H9 (cell line): ENCODE measurements at regions not wholly inside any gene's neighbourhood (a gene's known extent, or its start where the extent isn't known, plus 50 kb on each side); places are given as distances from the start of the nearest gene placed in this dataset.

ENCODE experiments used
- DNase-seq: peaks from one replicate; pipeline ENCODE4 v3.0.0-alpha.2; 2017
- H2AFZ ChIP-seq: one replicate; pipeline ENCODE4 v1.6.1; 2013; ENCODE audit warnings: mild to moderate bottlenecking, low read length, control low read depth, moderate library complexity
- H2AK5ac ChIP-seq: 2 replicates; pipeline ENCODE4 v1.6.1; 2013; ENCODE audit warnings: low read length, control low read depth, mixed read lengths; ENCODE audit not compliant: insufficient read length
- H2BK120ac ChIP-seq: one replicate; pipeline ENCODE4 v1.6.1; 2013; ENCODE audit warnings: low read depth, mild to moderate bottlenecking, low read length, control low read depth, inconsistent platforms; ENCODE audit not compliant: poor library complexity, severe bottlenecking
- H2BK12ac ChIP-seq: 2 replicates; pipeline ENCODE4 v1.6.1; 2013; ENCODE audit warnings: low read length, control low read depth, mixed read lengths, low read depth; ENCODE audit not compliant: insufficient read length
- H2BK15ac ChIP-seq: 2 replicates; pipeline ENCODE4 v1.6.1; 2013; ENCODE audit warnings: low read depth, low read length, control low read depth
- H2BK20ac ChIP-seq: one replicate; pipeline ENCODE4 v1.6.1; 2013; ENCODE audit warnings: low read depth, mild to moderate bottlenecking, low read length, control low read depth, inconsistent platforms; ENCODE audit not compliant: poor library complexity, severe bottlenecking
- H2BK5ac ChIP-seq: 2 replicates; pipeline ENCODE4 v1.6.1; 2013; ENCODE audit warnings: low read length, control low read depth, mixed read lengths; ENCODE audit not compliant: insufficient read length
- H3K14ac ChIP-seq: 2 replicates; pipeline ENCODE4 v1.6.1; 2013; ENCODE audit warnings: low read length, control low read depth; ENCODE audit not compliant: insufficient read depth
- H3K18ac ChIP-seq: 2 replicates; pipeline ENCODE4 v1.6.1; 2013; ENCODE audit warnings: low read depth, mild to moderate bottlenecking, mixed read lengths, low read length, control low read depth; ENCODE audit not compliant: insufficient read length
- H3K23ac ChIP-seq: 2 replicates; pipeline ENCODE4 v1.6.1; 2013; ENCODE audit warnings: low read length, control low read depth, mixed read lengths, low read depth; ENCODE audit not compliant: insufficient read length
- H3K23me2 ChIP-seq: 2 replicates; pipeline ENCODE4 v1.6.1; 2013; ENCODE audit warnings: low read depth, mild to moderate bottlenecking, mixed read lengths, low read length, control low read depth; ENCODE audit not compliant: insufficient read length, poor library complexity, severe bottlenecking
- H3K27ac ChIP-seq: 2 replicates; pipeline ENCODE4 v1.5.1; 2013; ENCODE audit warnings: low read length, control low read depth, mixed read lengths, low read depth; ENCODE audit not compliant: insufficient read length
- H3K27me3 ChIP-seq: 2 replicates; pipeline ENCODE4 v1.6.1; 2013; ENCODE audit warnings: low read length, control low read depth, inconsistent platforms; ENCODE audit not compliant: insufficient read depth
- H3K4ac ChIP-seq: 2 replicates; pipeline ENCODE4 v1.6.1; 2013; ENCODE audit warnings: low read depth, mild to moderate bottlenecking, control low read depth, inconsistent platforms, low read length, moderate library complexity
- H3K4me1 ChIP-seq: 2 replicates; pipeline ENCODE4 v1.6.1; 2013; ENCODE audit warnings: low read length, control low read depth, inconsistent platforms; ENCODE audit not compliant: insufficient read depth
- H3K4me2 ChIP-seq: 2 replicates; pipeline ENCODE4 v1.6.1; 2013; ENCODE audit warnings: low read length, control low read depth, mixed read lengths; ENCODE audit not compliant: insufficient read length, insufficient read depth
- H3K56ac ChIP-seq: 2 replicates; pipeline ENCODE4 v1.6.1; 2013; ENCODE audit warnings: low read depth, mild to moderate bottlenecking, mixed read lengths, low read length, control low read depth; ENCODE audit not compliant: insufficient read length
- H3K79me1 ChIP-seq: 2 replicates; pipeline ENCODE4 v1.6.1; 2013; ENCODE audit warnings: low read depth, mild to moderate bottlenecking, moderate library complexity, low read length, control low read depth, inconsistent platforms; ENCODE audit not compliant: insufficient read depth, poor library complexity, severe bottlenecking
- H3K79me2 ChIP-seq: 2 replicates; pipeline ENCODE4 v1.6.1; 2013; ENCODE audit warnings: low read length, control low read depth, inconsistent platforms; ENCODE audit not compliant: insufficient read depth
- H3K9ac ChIP-seq: 2 replicates; pipeline ENCODE4 v1.6.1; 2013; ENCODE audit warnings: low read length, control low read depth, mixed read lengths; ENCODE audit not compliant: insufficient read length; ENCODE audit errors: extremely low read depth
- H3K9me3 ChIP-seq: one replicate; pipeline ENCODE4 v1.6.1; 2013; ENCODE audit warnings: low read depth, low read length, inconsistent platforms; ENCODE audit not compliant: control insufficient read depth
- H3T11ph ChIP-seq: one replicate; pipeline ENCODE4 v1.6.1; 2013; ENCODE audit warnings: mild to moderate bottlenecking, low read length, control low read depth, inconsistent platforms
- H4K20me1 ChIP-seq: one replicate; pipeline ENCODE4 v1.6.1; 2013; ENCODE audit not compliant: control insufficient read depth, insufficient read length, insufficient read depth
- H4K5ac ChIP-seq: 2 replicates; pipeline ENCODE4 v1.6.1; 2013; ENCODE audit warnings: low read depth, mild to moderate bottlenecking, mixed read lengths, low read length, control low read depth; ENCODE audit not compliant: insufficient read length
- H4K8ac ChIP-seq: replicated peaks from 2 replicates; pipeline ENCODE4 v1.6.1; 2013; ENCODE audit warnings: low read length, control low read depth, mixed read lengths, low read depth; ENCODE audit not compliant: insufficient read length
- H4K91ac ChIP-seq: 2 replicates; pipeline ENCODE4 v1.6.1; 2013; ENCODE audit warnings: low read depth, mild to moderate bottlenecking, moderate library complexity, mixed read lengths, low read length, control low read depth; ENCODE audit not compliant: insufficient read length
- H3K27ac Mint-ChIP-seq, 3 experiments: 2 replicates in 2 of 3; 3 replicates in 1 of 3; pipeline ENCODE4 v1.8.0; 2020 to 2021; ENCODE audit warnings: mixed read lengths in 3 of 3, mild to moderate bottlenecking in 1 of 3, moderate library complexity in 1 of 3
- H3K27me3 Mint-ChIP-seq: 2 replicates; pipeline ENCODE4 v1.8.0; 2021; ENCODE audit warnings: low read depth, mild to moderate bottlenecking, moderate library complexity, mixed read lengths
- H3K36me3 Mint-ChIP-seq, 3 experiments: 2 replicates in 2 of 3; 3 replicates in 1 of 3; pipeline ENCODE4 v1.8.0; 2020 to 2021; ENCODE audit warnings: low read depth in 3 of 3, mixed read lengths in 3 of 3; ENCODE audit not compliant: insufficient read depth in 1 of 3
- H3K4me1 Mint-ChIP-seq, 2 experiments: 2 replicates each; pipeline ENCODE4 v1.8.0; 2020; ENCODE audit warnings: mixed read lengths in 2 of 2
- H3K4me3 Mint-ChIP-seq, 2 experiments: 2 replicates in 1 of 2; 3 replicates in 1 of 2; pipeline ENCODE4 v1.8.0; 2020 to 2021; ENCODE audit warnings: mild to moderate bottlenecking in 2 of 2, mixed read lengths in 2 of 2, moderate library complexity in 1 of 2
- H3K9me3 Mint-ChIP-seq, 2 experiments: 2 replicates in 1 of 2; 3 replicates in 1 of 2; pipeline ENCODE4 v1.8.0; 2020; ENCODE audit warnings: mild to moderate bottlenecking in 2 of 2, mixed read lengths in 2 of 2, moderate library complexity in 1 of 2
- WGBS: extraction: QIAGEN DNeasy Blood & Tissue Kit; methylation state at CpG from one replicate; pipeline ENCODE4 v1.1.7; 2013; ENCODE audit warnings: missing lambda C conversion rate, low lambda C conversion rate, mixed read lengths; ENCODE audit not compliant: insufficient read length; ENCODE audit errors: extremely low coverage; 5-methylcytosine and 5-hydroxymethylcytosine counted together
- TF ChIP-seq, protein P1 (sequence below): fragments of 200-600 bp; sonication (generic); conservative IDR thresholded peaks from 3 replicates; pipeline ENCODE4 v1.8.0; 2021; ENCODE audit warnings: antibody characterized with exemption, mild to moderate bottlenecking

DNA sequence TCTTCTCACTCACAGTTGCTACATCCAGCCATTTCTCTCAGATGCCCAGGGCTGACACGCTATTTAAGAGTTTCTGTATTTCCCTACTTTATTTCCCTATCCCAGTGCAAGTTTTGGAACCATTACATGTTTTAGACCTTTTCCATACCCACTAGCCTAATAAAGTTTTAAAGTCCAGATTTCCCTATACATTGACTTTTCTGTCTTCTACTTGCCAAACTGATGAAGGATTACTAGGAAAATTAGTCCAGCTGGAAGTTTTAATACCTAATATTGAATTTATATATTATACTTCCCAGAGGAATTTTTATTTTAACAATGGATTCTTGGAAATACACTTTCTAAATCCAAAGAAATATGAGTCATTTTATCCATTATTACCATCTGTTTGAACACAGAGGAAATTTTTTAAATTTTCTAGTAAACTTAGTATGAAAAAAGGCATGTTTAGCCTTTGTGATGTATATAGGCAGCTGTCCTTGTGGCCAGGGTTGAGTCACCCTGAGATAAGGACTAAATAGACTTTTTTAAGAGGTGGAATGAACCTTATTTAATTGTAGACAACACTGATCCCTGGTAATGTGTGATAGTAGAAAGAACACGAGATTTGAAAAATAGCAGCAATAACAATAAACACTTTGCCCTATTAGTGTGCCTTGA is 205.0 kb downstream of the TFEC start:
- H4K8ac ChIP-seq: no peak overlapping the region
- H3K23ac ChIP-seq: no peak overlapping the region
- H3K9me3 Mint-ChIP-seq: peaks cover 0 to 3% of the 10 kb centered on the region in 2 experiments; a peak in 3 of 5 replicates
- no peak overlapping the region for H2BK20ac ChIP-seq
- no peaks in the 10 kb centered on the region for H3K9me3 ChIP-seq
- no peak overlapping the region for H2BK5ac ChIP-seq
- H4K5ac ChIP-seq: no peak overlapping the region
- H3K4me1 Mint-ChIP-seq: peaks cover 6 to 16% of the 10 kb centered on the region in 2 experiments
- TF ChIP-seq, protein P1, sequence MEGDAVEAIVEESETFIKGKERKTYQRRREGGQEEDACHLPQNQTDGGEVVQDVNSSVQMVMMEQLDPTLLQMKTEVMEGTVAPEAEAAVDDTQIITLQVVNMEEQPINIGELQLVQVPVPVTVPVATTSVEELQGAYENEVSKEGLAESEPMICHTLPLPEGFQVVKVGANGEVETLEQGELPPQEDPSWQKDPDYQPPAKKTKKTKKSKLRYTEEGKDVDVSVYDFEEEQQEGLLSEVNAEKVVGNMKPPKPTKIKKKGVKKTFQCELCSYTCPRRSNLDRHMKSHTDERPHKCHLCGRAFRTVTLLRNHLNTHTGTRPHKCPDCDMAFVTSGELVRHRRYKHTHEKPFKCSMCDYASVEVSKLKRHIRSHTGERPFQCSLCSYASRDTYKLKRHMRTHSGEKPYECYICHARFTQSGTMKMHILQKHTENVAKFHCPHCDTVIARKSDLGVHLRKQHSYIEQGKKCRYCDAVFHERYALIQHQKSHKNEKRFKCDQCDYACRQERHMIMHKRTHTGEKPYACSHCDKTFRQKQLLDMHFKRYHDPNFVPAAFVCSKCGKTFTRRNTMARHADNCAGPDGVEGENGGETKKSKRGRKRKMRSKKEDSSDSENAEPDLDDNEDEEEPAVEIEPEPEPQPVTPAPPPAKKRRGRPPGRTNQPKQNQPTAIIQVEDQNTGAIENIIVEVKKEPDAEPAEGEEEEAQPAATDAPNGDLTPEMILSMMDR: no peak
- H3K18ac ChIP-seq: no peak overlapping the region
- no peak for DNase-seq
- no peak overlapping the region for H4K91ac ChIP-seq
- WGBS: no CpG with 5 or more reads among the region's 2 CpGs
- H3K14ac ChIP-seq: no peak overlapping the region
- no peak overlapping the region for H3K9ac ChIP-seq
- no peaks in the 10 kb centered on the region for H3K27me3 ChIP-seq
- no peak overlapping the region for H2BK12ac ChIP-seq
- no peaks in the 10 kb centered on the region for H3K79me2 ChIP-seq
- H3K4me1 ChIP-seq: peaks cover 2% of the 10 kb centered on the region; the same call in 1 of the 2 replicates
- H3K79me1 ChIP-seq: no peaks in the 10 kb centered on the region
- H3K4me2 ChIP-seq: no peak overlapping the region
- H3K27me3 Mint-ChIP-seq: no peaks in the 10 kb centered on the region
- no peak overlapping the region; a peak in 1 of 7 replicates for H3K27ac Mint-ChIP-seq
- no peak overlapping the region for H3K4ac ChIP-seq
- no peak overlapping the region for H2AK5ac ChIP-seq
- peaks cover 0 to 6% (median 3%) of the 10 kb centered on the region in 3 experiments; a peak in 3 of 7 replicates for H3K36me3 Mint-ChIP-seq
- H2BK15ac ChIP-seq: no peak overlapping the region
- no peak overlapping the region for H3T11ph ChIP-seq
- no peak overlapping the region for H2AFZ ChIP-seq
- H3K4me3 Mint-ChIP-seq: no peak overlapping the region
- H4K20me1 ChIP-seq: no peaks in the 10 kb centered on the region
- H3K27ac ChIP-seq: no peak overlapping the region
- H3K23me2 ChIP-seq: no peaks in the 10 kb centered on the region
- no peak overlapping the region for H3K56ac ChIP-seq
- H2BK120ac ChIP-seq: no peak overlapping the region
